ENCODE measurements at regions not wholly inside any gene's neighbourhood (a gene's known extent, or its start where the extent isn't known, plus 50 kb on each side); places are given as distances from the start of the nearest gene placed in this dataset.

- Histone ChIP-seq H3K36me3 (replicated peaks in 1 of 2; ENCODE audit: control insufficient read depth in 1 of 2, insufficient read depth in 2 of 2, low read length in 2 of 2) (no peaks in the 10 kb centered on the region), H3K4me2 (ENCODE audit: low read depth, low read length) (no peak overlapping the region), H3K79me2 (ENCODE audit: insufficient read depth, low read length) (no peaks in the 10 kb centered on the region), H3K27me3 (ENCODE audit: control insufficient read depth in 1 of 2, insufficient read depth in 2 of 2, low read length in 2 of 2) (no peaks in the 10 kb centered on the region), H3K9me3 (ENCODE audit: low read length) (no peaks in the 10 kb centered on the region), H2AFZ (ENCODE audit: low read length) (no peak overlapping the region), H3K9ac (ENCODE audit: insufficient read depth, low read depth, low read length) (no peak overlapping the region), H3K27ac (ENCODE audit: extremely low read length, insufficient read depth, low read length) (no peak overlapping the region), H3K4me3 (replicated peaks in 1 of 3; ENCODE audit: insufficient read depth in 1 of 3, low read depth in 2 of 3, low read length in 3 of 3) (no peak overlapping the region), H4K20me1 (ENCODE audit: insufficient read depth, low read length) (no peaks in the 10 kb centered on the region), H3K4me1 (ENCODE audit: insufficient read depth, low read length) (no peaks in the 10 kb centered on the region)
- ChIA-PET CTCF (ENCODE audit: low intra/inter-chr PET ratio, low total read pairs) (no interaction called here), POLR2A (no interaction called here)
- FAIRE-seq = no peak
- WGBS (ENCODE audit: low lambda C conversion rate) = 12% methylated on average over 3 of the region's 3 CpGs
- intact Hi-C loops (cut with micrococcal nuclease; ENCODE audit: unreplicated experiment) (no loop called here), in situ Hi-C loops (cut with HindIII; ENCODE audit: extremely low pct_ligation_motif_present, low pct_unique_long_range_greater_than_20kb) (no loop called here)
- no peak for DNase-seq (ENCODE audit: low spot score)
- BruUV-seq (replicated peaks) = no TSS peak
- no peak for ATAC-seq
- no peak for TF ChIP-seq ZNF772 (CRISPR knock-in tag; IDR thresholded peaks at IDR 0.05)
- TF ChIP-seq, protein P1, sequence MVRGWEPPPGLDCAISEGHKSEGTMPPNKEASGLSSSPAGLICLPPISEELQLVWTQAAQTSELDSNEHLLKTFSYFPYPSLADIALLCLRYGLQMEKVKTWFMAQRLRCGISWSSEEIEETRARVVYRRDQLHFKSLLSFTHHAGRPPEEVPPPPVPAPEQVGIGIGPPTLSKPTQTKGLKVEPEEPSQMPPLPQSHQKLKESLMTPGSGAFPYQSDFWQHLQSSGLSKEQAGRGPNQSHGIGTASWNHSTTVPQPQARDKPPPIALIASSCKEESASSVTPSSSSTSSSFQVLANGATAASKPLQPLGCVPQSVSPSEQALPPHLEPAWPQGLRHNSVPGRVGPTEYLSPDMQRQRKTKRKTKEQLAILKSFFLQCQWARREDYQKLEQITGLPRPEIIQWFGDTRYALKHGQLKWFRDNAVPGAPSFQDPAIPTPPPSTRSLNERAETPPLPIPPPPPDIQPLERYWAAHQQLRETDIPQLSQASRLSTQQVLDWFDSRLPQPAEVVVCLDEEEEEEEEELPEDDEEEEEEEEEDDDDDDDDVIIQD (CRISPR knock-in tag; IDR thresholded peaks at IDR 0.05; ENCODE audit: low read depth) = no peak
- TF ChIP-seq ZNF614 (CRISPR knock-in tag; IDR thresholded peaks at IDR 0.05; ENCODE audit: borderline replicate concordance) = no peak
- no peak for TF ChIP-seq ATRX (CRISPR knock-in tag; IDR thresholded peaks at IDR 0.05; ENCODE audit: borderline replicate concordance)
- TF ChIP-seq GATA4 (IDR thresholded peaks at IDR 0.05; ENCODE audit: borderline replicate concordance, low read depth) = no peak
- TF ChIP-seq NFATC3 (CRISPR knock-in tag; IDR thresholded peaks at IDR 0.05) = no peak
- no peak for TF ChIP-seq TSC22D2 (CRISPR knock-in tag; IDR thresholded peaks at IDR 0.05; ENCODE audit: borderline replicate concordance)
- TF ChIP-seq KMT2B (CRISPR knock-in tag; IDR thresholded peaks at IDR 0.05) = no peak
- TF ChIP-seq U2AF1 (optimal IDR thresholded peaks at IDR 0.05; ENCODE audit: low read depth, low read length) = no peak
- TF ChIP-seq DMTF1 (CRISPR knock-in tag; IDR thresholded peaks at IDR 0.05) = no peak
- TF ChIP-seq JDP2 (CRISPR knock-in tag; IDR thresholded peaks at IDR 0.05; ENCODE audit: borderline replicate concordance) = no peak
- TF ChIP-seq RAD21 (CRISPR knock-in tag; IDR thresholded peaks at IDR 0.05) = no peak
- TF ChIP-seq CEBPB (IDR thresholded peaks at IDR 0.05; ENCODE audit: borderline replicate concordance, low read depth, low read length) = no peak
These were observed 387.8 kb upstream of the LARGE1 start for GRCh38 chr22:34308101-34308500.

All from HepG2 (cell line).